HG03558 (cell line): ENCODE measurements at regions not wholly inside any gene's neighbourhood (a gene's known extent, or its start where the extent isn't known, plus 50 kb on each side); places are given as distances from the start of the nearest gene placed in this dataset.

ENCODE experiments used
- ATAC-seq: cut with Tn5 transposase; IDR thresholded peaks from one replicate; pipeline ENCODE4 v1.9.1; 2021; ENCODE audit warnings: moderate number of reproducible peaks; ENCODE audit not compliant: unreplicated experiment; ENCODE audit errors: extremely low read depth

GRCh38 chr2:104707056-104707455, 146.9 kb upstream of the POU3F3 start:
- ATAC-seq: no peak

GRCh38 chr2:104708967-104709366, 144.9 kb upstream of the POU3F3 start:
- no peak for ATAC-seq

GRCh38 chr2:104716061-104716460, 137.9 kb upstream of the POU3F3 start:
- no peak for ATAC-seq

GRCh38 chr2:104733226-104733943, 120.5 kb upstream of the POU3F3 start:
- ATAC-seq: no peak

- no peak for ATAC-seq
Observed at GRCh38 chr2:104734937-104735586, 118.9 kb upstream of the POU3F3 start.

GRCh38 chr2:104736026-104736425, 117.9 kb upstream of the POU3F3 start:
- ATAC-seq: no peak

- no peak for ATAC-seq
Observed at GRCh38 chr2:104741860-104742259, 112.1 kb upstream of the POU3F3 start.

GRCh38 chr2:104744537-104744936, 109.4 kb upstream of the POU3F3 start:
- no peak for ATAC-seq

- no peak for ATAC-seq
Observed at GRCh38 chr2:104745846-104746245, 108.1 kb upstream of the POU3F3 start.

GRCh38 chr2:104746299-104746698, 107.6 kb upstream of the POU3F3 start:
- no peak for ATAC-seq

- no peak for ATAC-seq
Observed at GRCh38 chr2:104746858-104747257, 107.1 kb upstream of the POU3F3 start.

- no peak for ATAC-seq
Observed at GRCh38 chr2:104749856-104750460, 104.0 kb upstream of the POU3F3 start.

- no peak for ATAC-seq
Observed at GRCh38 chr2:104752504-104752903, 101.4 kb upstream of the POU3F3 start.

GRCh38 chr2:104755026-104755878, 98.7 kb upstream of the POU3F3 start:
- no peak for ATAC-seq

- no peak for ATAC-seq
Observed at GRCh38 chr2:104756118-104756517, 97.8 kb upstream of the POU3F3 start.

- no peak for ATAC-seq
Observed at GRCh38 chr2:104757056-104757455, 96.9 kb upstream of the POU3F3 start.

- ATAC-seq: no peak
Observed at GRCh38 chr2:104758199-104758620, 95.7 kb upstream of the POU3F3 start.

GRCh38 chr2:104762031-104762430, 91.9 kb upstream of the POU3F3 start:
- no peak for ATAC-seq

GRCh38 chr2:104766683-104767082, 87.2 kb upstream of the POU3F3 start:
- no peak for ATAC-seq

GRCh38 chr2:104768694-104769093, 85.2 kb upstream of the POU3F3 start:
- ATAC-seq: no peak

GRCh38 chr2:104769096-104769495, 84.8 kb upstream of the POU3F3 start:
- ATAC-seq: no peak
